HG03103 (cell line): ENCODE measurements at regions not wholly inside any gene's neighbourhood (a gene's known extent, or its start where the extent isn't known, plus 50 kb on each side); places are given as distances from the start of the nearest gene placed in this dataset.
"Not testable (repeated sequence)": the region's sequence is repeated elsewhere in the genome, so short reads cannot be mapped to it uniquely, and the experiment has no call there.

Source experiments
- ATAC-seq: cut with Tn5 transposase; IDR thresholded peaks from one replicate; pipeline ENCODE4 v1.9.1; 2021; ENCODE audit warnings: low read depth; ENCODE audit not compliant: unreplicated experiment

GRCh38 chr6:157727629-157728182, 95.3 kb upstream of the SNX9 start:
- ATAC-seq: no peak

- no peak for ATAC-seq
Measured at GRCh38 chr6:157728183-157728881, 94.7 kb upstream of the SNX9 start.

GRCh38 chr6:157731221-157731620, 91.8 kb upstream of the SNX9 start:
- no peak for ATAC-seq

GRCh38 chr6:157732007-157732406, 91.0 kb upstream of the SNX9 start:
- ATAC-seq: no peak

DNA sequence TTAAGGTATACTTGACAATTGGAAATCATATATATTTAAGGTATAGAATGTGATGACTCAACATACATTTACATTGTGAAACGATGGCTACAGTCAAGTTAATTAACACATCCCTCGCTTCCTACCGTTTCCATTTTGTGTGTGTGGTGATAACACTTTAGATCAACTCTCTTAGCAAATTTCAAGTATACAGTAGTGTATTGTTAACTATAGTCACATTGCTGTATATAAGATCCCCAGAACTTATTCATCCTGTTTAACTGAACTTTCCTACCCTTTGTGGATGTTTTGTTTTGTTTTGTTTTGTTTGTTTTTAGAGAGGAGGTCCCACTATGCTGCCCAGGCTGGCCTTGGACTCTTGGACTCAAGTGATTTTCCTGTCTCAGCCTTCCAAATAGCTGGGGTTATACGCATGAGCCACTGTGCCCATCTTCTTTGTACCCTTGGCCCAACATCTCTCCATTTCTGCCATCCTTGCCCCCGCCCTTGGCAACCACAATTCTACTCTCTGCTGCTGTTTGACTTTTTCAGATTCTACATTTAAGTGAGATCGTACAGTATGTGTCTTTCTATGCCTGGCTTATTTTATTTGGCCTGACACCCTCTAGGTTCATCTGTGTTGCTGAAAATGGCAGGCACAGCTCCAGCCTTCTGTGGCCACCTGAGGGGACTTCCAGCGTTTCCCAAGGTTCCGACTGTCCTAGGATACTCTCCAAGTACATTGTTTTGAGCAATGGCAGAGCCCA, 90.5 kb upstream of the SNX9 start:
- ATAC-seq: no peak

DNA sequence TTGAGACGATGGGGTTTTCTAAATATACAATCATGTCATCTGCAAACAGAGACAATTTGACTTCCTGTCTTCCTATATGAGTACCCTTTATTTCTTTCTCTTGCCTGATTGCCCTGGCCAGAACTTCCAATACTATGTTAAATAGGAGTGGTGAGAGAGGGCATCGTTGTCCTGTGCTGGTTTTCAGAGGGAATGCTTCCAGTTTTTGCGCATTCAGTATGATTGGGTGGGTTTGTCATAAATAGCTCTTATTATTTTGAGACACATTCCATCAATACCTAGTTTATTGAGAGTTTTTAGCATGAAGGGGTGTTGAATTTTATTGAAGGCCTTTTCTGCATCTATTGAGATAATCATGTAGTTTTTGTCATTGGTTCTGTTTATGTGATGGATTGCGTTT, 86.5 kb upstream of the SNX9 start:
- ATAC-seq: not testable (repeated sequence)

DNA sequence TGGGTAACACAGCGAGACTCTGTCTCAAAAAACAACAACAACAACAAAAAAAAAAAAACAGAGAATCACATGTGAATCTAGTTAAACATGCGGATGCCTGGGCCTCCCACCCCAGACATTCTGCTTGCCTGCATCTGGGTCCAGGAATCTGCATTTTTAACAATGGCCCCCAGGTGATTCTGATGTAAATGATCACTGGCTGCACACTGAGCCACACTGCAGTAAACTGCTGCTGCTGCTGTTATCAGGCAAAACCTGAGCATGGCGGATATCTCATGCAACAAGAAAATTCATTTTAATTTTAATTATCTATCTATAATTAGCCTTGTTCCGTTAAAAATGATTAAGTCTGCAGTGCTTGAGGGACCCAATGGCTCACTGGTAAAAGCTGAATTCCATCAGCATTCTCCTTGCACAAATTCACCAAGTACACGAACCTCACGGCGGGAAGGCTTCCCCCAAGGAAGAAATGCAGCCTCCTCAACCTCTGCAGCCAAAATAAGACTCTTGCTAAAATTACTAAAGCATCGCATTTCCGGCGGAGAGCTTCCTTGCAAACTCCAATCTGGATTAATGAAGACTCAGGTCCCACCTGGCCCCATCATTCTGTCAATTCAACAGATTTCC, 81.6 kb upstream of the SNX9 start:
- no peak for ATAC-seq

- ATAC-seq: no peak
Measured at GRCh38 chr6:157741948-157742556, 81.0 kb upstream of the SNX9 start.

GRCh38 chr6:157744102-157744601, 78.9 kb upstream of the SNX9 start:
- ATAC-seq: no peak

DNA sequence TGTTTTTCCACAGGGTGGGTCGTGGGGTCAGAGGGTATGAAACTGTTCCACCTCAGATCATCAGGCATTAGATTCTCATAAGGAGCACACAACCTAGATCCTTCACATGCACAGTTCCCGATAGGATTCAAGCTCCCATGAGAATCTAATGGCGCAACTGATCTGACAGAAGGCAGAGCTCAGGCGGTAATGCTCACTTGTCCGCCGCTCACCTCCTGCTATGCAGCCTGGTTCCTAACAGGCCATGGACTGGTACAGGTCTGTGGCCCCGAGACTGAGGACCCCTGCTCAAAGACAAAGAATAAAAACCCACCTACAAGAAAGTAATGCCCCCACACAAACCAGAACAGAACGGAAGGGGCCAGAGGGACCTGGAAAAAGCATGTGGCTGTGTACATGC, 76.1 kb upstream of the SNX9 start:
- ATAC-seq: no peak

- no peak for ATAC-seq
Measured at GRCh38 chr6:157747370-157747769, 75.7 kb upstream of the SNX9 start.

DNA sequence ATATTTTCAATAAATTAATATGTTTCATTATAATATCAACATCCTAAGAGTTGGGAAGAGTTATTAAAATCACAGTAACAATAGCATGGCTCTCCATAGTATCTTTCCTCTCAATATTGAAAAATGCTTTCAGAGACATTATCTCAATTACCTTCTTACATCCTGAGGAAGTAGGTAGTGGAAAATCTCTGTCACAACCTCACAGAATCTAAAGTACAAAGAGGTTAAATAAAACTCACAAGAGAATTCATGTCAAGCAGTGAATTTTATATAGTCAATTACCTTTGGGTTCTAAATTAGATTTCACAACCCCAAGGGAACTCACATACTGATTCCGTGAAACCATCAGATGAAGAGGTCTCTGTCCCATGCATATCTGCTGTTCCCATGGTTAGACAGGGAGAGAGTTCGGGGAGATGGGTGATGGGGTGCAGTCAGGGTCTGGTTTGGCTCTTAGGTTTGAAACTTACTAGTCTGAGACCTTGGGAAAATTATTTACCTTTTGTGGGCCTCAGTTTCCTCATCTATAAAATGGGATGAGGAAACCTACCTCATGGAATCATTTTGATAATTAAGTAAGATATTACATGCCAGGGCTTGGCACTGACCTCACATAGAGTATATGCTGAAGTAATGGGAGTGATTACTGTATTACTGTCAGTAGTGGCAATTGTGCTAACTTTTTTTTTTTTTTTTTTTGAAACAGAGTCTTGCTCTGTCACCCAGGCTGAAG, 74.0 kb upstream of the SNX9 start:
- no peak for ATAC-seq

- not testable (repeated sequence) for ATAC-seq
Measured at GRCh38 chr6:157750973-157751372, 72.1 kb upstream of the SNX9 start.

DNA sequence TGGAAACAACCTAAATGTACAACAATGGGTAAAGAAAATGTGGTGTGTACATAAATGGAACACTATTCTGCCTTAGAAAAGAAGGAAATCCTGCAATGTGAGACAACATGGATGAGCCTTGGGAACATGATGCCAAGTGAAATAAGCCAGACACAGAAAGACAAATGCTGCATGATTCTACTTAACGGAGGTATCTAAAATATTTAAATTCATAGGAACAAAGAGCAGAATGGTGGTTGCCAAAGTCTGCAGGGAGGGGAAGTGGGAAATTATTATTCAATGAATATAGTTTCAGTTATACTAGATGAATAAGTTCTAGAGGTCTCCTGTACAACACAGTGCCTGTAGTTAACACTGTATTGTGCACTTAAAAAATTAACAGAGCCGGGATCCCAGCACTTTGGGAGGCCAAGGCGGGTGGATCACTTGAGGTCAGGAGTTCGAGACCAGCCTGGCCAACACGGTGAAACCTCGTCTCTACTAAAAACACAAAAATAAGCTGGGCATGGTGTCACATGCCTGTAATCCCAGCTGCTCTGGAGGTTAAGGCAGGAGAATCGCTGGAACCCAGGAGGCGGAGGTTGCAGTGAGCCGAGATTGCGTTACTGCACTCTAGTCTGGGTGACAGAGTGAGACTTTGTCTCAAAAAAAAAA, 71.4 kb upstream of the SNX9 start:
- no peak for ATAC-seq

- not testable (repeated sequence) for ATAC-seq
Measured at GRCh38 chr6:157752879-157753278, 70.2 kb upstream of the SNX9 start.

DNA sequence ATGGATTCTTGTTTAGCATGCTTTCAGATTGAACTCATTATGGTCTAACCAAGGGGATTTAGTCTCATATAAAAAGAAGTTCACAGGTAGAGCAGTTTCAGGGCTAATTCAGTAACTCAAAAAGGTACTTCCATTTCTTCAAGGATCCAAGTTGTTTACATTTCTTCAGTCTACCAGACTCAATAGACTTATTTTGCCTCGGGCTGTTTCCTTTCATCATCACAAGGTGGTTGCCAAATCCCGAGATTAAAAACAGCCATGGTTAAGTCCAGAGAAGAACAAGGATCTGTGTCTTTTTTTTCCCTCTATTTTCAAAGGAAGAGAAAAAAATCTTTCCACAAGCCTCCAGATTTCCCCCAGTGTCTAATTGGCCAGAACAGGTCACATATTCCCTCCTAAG, 69.8 kb upstream of the SNX9 start:
- ATAC-seq: no peak

GRCh38 chr6:157753801-157754200, 69.2 kb upstream of the SNX9 start:
- ATAC-seq: not testable (repeated sequence)

GRCh38 chr6:157754351-157754750, 68.7 kb upstream of the SNX9 start:
- ATAC-seq: no peak

DNA sequence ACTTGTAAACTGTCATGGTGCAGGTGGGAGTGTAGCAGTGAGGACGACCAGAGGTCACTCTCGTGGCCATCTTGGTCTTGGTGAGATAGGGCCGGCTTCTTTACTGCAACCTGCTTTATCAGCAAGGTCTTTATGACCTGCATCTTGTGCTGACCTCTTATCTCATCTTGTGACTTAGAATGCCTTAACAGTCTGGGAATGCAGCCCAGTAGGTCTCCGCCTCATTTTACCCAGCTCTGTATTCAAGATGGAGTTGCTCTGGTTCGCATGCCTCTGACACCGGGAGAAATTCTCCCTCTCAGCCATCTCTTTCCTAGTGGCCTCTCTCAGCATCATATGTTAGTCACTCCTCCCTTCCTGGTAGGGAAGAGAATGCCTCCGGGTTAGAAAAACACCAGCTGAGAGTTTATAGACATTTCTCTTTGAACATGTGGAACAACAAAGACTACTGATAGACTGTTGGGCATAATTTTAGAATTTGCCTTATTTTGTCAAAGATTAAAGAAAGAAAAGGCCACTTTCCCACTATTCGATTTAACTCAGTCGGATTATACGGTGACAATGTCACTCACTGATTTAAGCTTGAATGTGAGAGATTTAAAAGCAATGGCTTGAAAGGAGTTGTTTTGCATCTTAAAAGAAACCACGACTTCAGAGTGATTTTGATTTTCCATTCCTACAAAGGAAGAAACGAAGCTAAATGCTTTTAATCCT, 67.9 kb upstream of the SNX9 start:
- no peak for ATAC-seq
